ELF-1 (cell line): ENCODE measurements at regions not wholly inside any gene's neighbourhood (a gene's known extent, or its start where the extent isn't known, plus 50 kb on each side); places are given as distances from the start of the nearest gene placed in this dataset.

Source experiments
- DNase-seq: peaks from one replicate; pipeline ENCODE4 v3.0.0-alpha.2; 2016; ENCODE audit warnings: low read depth, low spot score

DNA sequence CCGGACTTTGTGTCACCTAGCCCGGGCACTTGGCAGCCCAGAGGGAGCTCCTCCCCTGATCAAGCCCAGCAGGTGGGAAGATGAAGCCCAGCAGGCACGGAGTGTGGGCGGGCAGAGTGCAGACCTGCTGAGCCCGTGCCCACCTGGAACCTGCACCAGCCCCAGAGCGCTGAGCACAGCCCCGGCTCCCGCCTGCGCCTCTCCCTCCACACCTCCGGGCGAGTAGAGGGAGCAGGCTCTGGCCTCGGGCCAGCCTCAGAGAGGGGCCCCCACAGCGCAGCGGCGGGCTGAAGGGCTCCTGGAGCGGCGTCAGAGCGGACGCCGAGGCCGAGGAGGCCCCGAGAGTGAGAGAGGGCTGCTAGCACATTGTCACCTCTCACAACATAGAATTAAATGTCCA lies 257.7 kb downstream of the VGLL3 start:
- no peak for DNase-seq

DNA sequence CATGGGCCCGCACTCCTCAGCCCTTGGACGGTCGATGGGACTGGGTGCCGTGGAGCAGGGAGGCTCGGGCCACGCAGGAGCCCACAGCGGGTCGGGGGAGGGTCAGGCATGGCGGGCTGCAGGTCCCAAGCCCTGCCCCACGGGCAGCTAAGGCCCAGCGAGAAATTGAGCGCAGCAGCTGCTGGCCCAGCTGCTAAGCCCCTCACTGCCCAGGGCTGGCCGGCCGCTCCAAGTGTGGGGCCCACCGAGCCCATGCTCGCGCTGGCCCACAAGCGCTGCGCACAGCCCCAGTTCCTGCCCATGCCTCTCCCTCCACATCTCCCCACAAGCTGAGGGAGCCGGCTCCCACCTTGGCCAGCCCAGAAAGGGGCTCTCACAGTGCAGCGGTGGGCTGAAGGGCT lies 259.4 kb downstream of the VGLL3 start:
- DNase-seq = no peak

DNA sequence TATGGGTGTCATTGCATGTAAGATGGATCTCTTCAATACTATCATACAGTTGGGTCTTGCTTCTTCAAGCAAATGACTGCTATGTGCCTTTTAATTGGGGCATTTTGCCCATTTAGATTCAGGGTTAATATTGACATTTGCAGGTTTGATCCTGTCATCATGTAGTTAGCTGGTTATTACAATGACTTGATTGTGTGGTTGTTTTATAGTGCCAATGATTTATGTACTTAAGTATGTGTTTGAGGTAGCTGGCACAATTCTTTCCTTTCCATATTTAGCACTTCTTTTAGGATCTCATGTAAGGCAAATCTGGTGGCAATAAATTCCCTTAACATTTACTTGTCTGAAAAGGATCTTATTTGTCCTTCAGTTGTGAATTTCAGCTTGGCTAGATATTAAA lies 267.5 kb downstream of the VGLL3 start:
- no peak for DNase-seq

DNA sequence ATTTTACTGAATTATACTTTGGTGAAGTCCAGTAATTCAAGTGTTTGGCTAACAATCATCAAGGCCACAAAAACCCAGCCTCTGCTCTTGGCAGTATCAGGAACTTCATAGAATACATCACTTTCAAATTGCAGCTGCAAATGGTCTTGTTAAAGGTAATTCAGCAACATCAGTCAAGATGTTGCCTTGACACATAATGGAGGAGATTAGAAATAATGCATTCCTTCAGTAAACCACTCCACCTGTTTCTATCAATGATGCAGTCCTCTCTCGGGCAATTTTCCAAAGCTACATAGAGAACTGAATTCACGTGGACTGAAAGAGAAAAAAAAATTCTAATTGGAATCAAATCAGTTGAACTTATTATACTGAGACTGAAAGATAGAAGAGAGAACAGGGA lies 279.3 kb downstream of the VGLL3 start:
- no peak for DNase-seq

DNA sequence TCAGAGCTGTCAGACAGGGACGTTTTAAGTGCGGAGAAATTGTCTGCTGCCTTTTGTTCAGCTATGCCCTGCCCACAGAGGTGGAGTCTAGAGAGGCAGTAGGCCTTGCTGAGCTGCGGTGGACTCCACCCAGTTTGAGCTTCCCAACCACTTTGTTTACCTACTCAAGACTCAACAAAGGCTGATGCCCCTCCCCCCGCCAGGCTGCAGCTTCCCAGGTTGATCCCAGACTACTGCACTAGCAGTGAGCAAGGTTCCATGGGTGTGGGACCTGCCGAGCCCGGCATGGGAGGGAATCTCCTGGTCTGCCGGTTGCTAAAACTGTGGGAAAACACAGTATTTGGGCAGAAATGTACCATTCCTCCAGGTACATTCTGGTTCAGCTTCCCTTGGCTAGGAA lies 282.1 kb downstream of the VGLL3 start:
- peak; percentile 41 for DNase-seq

DNA sequence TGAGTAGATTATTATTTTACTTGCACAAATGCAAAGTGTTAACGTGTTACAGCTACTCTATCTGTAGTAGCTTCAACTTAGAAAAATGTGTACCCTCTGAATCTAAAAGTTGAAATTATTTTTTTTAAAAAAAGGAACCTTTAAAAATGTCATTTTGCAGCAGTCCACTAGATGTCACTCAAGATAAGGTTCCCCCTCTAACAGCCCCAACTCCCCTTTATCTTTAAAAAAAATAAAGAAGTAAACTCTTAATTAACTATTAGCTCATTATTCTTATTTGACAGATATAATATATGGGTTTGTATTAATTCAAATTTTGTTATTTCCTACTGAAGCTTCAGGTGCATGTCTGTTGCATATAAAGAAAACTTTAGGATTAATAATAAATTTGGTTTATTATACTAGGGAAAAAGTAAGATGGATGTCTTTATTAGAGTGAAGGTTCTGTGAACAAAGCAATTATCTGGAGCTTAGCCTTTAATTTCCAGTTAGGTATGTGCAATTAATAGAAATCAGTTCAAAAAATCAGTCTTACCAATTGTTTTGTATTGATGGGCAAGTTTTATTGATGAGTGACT lies 288.5 kb downstream of the VGLL3 start:
- DNase-seq = no peak

DNA sequence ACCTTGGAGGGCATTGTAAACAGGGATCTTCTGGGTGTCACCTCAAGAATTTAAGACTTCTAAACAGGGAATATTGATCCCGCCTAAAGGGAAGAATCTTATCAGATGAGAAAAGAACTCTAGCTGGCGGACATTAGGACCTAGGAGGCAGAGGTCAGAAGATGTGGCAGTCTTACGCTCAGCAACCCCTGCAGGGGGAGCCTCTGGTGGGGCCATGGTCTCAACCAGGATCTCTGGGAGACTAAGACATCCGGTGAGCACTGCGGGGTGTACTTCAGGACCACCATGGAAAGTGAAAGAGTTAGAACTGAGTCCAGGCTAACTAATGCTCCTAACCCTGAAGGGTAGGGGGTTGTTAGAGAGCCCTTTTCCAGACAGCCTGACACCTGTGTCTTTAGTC lies 295.2 kb downstream of the VGLL3 start:
- peak; percentile 35 for DNase-seq

DNA sequence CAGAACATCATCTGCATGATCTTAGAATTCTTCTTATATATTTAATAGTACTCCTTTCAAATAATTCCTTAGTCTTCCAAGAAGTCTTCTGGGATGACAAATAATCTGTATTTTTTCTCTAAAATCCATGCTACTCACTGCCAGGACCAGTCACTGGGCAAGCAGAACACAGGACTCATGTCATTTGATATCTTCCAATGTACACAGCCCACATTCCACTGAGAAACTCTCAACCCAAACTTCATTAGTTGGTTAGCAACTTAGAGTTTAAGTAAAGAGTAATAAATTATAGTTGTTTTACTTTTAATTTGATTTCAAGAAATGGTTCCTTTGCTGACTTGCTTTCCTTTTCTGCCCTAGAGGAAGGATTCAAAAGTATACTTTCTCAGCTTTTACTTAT lies 317.0 kb downstream of the VGLL3 start:
- no peak for DNase-seq

DNA sequence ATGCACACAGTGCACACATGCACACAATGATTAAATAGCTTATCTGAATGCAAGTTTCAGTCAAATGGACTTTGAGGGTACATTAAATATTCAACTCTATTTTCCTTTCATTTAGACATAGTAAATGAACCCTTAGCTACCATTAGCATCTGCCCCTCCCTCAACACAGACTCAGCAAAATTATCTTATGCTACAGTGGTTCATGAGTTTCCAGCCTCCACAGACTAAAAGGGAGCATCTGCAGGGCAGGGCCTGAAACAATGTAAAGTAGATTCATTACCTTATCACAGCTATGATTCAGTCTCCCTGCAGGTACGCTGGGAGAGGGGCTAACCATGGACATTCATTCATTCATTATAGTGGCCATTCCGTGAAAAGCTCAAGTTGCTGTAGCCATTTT lies 329.1 kb downstream of the VGLL3 start:
- DNase-seq = no peak

DNA sequence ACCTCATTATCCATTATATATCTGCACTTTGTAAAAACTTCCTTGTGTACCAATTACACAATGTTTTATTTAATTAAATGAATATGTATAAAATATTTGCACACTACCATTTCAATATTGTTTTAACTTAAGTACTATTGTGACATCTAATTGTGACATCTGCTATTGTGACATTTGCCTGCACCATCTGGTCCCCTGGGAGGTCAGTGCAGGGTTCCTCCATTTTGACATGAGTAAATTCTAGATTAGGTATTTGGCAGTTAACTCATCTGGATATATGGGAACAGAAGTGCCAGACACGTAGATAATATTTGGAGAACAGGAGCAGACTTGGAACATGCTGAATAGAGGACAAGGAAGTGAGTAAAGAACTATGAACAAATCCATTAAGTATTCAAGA lies 332.1 kb downstream of the VGLL3 start:
- no peak for DNase-seq

DNA sequence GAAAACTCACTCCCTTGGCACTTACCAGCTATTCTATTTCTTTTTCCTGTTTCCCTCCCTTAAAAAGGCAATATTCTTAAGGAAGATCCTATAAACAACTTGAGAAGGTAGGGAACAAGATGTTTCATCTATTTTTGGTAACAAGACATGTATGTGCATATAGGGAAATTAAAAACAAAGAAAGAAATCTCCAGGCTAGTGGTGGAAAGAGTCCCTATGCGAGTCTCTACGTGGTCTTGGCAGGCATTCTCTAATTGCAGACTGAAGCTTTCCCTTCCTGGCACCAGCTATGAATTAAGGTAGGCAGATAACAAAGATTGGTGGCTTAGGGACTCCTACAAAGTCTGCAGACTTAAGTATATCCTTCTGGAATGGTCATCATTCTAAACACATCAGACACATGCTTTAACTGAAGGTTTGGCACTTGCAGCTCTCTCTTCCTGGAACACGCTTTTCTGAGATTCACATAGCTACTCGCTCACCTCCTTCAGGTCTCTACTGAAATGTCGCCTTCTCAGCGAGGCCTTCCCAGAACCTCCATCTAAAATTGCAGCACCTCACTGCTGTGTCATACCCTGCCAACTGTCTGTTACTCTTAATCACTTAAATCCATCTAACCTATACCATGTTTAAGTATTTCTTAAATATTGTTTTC lies 336.0 kb downstream of the VGLL3 start:
- DNase-seq = no peak

DNA sequence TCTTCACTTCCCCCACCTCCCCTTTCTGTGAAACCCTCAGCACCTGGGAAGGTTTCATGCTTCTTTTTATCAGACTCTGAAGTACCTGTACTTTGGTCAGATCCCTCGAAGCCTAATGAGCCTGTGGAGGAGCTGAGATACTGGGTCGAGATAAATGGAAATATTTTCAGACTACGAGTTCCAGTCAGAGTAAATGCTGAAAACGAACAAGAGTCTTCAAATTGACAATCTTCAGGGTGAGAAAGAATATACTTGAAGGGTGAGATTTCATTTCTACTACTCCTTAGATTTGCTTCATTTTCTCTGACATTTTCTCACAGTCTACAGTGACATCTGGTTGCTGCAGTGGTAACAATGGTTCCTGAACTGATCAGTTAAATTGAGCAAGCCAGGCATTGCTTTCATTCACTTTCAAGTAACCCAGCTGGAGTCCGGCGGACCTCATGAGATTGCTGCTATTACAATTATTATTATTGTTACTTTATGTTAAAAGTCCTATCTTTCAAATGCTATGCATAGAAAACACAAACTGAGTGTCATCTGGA lies 337.2 kb downstream of the VGLL3 start:
- DNase-seq = no peak

DNA sequence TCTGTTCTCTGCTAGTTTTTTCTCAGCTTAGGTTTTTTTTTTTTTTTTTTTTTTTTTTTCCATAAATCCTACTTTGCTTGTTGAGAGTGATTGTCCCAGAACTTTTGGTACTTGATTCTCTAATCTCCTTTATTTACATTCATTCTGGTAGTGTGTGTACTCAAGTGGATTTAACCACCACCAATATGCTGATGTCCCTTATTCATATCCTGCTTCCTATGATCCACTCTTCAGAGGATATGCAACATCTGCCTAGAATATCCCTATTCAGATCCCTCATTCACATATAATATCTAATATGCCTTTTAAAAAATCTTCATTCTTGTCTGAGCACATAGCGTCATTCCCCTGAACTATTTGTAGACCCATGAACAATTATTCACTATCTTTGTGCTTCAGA lies 342.9 kb downstream of the VGLL3 start:
- no peak for DNase-seq

DNA sequence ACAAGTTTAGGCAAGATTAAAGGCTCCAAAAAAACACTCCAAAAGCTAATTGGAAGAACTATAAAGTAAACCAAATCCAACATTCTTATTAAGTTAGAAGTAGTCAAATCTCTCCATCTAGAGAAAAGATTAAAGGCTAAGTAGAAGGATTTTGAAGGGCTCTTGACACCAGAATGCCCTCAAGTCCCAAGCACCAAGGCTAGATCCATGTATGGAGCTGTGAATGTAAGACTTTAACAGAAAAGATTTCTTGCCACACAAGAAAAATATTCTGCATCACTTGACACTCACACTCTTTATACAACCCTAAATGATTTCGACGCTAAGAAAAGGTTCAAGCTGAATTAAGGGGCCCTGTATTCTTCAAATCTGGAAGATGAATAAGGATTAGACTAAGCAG lies 345.2 kb downstream of the VGLL3 start:
- no peak for DNase-seq

DNA sequence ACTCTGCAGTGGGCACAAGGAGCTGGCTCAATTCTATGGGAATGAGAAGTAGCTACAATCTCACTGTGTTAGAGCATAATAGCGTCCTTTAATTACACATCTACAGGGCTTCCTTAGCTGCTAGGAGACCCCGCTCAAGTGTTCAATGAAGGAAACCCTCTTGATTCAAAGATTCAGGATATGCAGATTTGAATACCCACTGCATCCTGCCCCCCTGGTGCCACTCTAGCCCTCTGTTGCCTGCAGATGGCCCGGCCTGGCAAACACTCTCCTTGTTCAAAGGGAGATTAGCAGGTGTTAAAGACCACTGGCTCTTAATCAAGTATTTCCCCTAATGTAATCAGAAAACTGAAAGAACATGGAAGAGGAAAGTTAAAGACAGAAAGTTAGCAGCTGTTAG lies 356.6 kb downstream of the VGLL3 start:
- no peak for DNase-seq

DNA sequence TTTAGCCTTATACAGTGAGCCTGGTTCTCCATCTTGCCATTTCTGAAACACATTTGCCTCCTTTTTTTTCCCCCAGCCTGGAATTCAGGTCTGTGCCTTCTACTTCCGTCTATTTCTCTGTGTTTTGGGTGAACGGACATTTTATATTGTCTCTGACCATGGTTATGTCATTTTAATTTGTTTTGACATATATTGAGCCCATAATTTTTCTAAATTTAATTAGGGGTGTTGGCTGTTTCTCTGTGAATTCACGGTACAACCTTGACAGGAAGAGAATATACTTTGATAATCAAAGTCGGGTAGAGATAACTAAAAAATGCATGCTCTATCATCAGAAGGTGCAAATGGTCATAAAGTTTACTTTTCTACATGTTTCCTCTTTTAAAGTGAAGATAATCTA lies 361.4 kb downstream of the VGLL3 start:
- DNase-seq = no peak

DNA sequence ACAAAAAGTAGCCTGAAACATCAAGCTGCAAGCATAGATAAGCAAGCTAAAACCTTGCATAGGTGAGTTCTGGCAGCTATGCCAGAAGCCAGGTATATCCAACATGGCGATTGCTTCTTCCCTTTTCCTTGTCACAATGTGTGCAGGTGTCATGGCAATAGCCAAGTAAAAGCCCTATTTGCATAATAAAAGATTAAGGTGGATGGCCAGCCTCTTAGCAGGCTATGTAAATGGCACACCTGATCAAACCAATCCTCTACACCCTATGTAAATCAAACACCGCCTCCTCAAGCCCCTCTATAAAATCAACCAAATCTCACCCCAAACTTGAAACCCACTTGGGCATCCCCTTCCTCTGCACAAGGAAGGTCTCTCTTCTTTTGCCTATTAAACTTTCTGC lies 366.8 kb downstream of the VGLL3 start:
- DNase-seq = peak; percentile 10

DNA sequence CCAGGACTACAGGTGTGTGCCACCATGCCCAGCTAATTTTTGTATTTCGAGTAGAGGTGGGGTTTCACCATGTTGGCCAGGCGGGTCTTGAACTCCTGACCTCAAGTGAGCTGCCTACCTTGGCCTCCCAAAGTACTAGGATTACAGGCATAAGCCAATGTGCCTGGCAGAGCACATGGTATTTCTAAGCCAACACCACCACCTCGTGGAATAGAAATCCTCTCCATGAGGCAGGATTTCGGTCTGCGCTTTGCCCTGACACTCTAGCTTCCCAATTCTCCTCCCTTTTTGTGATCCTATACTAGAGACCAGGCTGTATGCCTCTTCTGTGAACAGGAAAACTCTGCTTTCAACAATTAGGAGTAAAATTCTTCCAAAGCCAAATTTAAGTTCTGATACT lies 372.2 kb downstream of the VGLL3 start:
- no peak for DNase-seq

DNA sequence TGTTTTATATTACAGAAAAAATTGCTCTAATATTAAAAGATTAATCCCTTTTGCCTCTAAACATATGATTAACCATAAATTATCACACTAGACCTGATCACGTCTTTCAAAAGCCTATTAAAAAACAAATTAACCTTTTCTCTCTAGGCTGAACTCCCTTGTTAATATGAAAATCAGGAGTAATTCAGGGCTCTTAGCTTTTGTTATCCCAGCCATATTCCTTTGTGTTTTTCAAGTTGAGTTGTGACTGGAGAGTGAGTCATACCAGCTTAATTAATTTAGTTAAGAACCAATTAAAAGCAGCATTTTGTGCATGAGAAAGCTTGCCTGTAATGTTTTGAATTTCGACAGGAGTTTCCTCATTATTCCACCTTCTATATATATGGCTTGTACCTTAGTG lies 385.8 kb downstream of the VGLL3 start:
- DNase-seq = no peak

DNA sequence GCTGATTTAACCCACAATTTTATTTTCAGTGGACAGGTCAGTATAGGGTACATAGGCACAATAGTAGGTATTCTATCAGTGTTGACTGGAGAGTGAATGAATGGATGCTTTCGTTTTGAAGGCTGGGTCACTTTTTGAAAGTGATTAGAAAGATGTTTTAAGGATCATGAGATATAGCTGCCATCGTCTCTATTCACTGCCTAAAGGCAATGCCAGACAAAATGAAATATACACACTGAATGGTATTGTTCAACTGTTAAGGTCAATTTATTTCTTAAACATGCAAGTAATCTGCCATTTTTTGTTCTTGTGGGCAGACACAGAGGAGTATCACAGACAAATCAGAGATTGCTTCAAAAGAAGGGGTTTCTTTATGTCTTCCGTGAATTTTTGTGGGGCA lies 395.3 kb downstream of the VGLL3 start:
- DNase-seq = no peak

DNA sequence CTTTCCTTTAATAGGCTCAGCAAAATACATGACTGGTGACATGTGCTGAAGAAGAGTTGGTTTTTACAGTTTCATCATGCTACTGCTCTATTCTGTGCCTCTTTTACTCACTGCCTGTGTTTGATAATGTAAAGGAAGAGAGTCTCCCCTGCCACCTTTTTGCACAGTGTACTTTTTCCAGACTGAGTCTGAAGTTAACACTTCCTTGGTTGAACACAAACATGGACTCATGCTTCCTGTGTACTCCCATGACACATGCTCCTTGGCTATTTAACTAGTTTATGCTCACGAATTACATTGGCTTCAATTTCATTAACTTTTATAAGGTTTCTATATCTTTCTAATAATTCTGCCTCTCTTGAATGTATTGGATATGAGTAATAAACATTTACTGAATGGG lies 396.1 kb downstream of the VGLL3 start:
- no peak for DNase-seq

DNA sequence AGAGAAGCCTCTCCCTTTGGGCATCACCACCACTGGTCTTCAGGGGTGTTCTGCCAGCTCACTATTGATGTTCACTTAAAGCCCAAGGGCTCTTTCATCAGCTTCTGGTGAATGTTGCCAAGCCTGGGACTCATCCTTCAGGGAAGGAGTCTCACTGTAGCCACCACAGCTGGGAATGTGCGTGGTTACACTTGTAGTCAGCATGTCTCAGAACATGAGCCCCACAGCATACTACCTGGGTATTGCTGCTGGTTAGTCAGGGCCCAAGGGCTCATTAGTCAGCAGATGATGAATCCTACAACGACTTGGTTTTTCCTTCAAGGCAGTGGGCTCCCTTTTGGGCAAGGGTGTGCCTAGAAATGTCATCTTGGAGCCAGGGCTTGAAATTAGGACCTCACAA lies 412.9 kb downstream of the VGLL3 start:
- no peak for DNase-seq

DNA sequence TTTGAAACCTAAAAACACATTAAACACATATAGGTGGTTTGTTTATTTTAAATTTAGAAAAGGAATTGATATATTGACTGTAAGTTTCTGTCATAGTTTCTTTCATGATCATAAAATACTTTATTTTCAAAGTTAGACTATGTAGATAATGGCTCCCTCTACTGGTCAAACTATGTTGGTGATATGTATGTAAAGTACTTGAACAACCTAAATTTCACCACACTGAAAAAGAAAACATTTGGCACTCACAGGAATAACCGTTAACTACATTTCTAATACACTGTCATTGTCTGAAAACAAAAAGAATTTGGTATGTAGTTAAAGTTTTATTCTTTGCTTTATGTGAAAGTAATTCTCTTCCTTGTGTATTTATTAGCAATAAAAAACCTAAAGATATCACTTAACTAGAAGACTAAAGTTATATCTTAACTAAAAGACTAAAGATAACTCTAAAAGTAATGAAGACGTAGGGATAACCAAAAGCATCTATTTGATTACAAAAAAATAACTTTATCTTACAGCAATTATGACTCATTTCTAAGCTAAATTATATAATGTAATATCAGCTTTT lies 427.5 kb downstream of the VGLL3 start:
- no peak for DNase-seq
